ENCODE measurements at regions not wholly inside any gene's neighbourhood (a gene's known extent, or its start where the extent isn't known, plus 50 kb on each side); places are given as distances from the start of the nearest gene placed in this dataset.

DNA sequence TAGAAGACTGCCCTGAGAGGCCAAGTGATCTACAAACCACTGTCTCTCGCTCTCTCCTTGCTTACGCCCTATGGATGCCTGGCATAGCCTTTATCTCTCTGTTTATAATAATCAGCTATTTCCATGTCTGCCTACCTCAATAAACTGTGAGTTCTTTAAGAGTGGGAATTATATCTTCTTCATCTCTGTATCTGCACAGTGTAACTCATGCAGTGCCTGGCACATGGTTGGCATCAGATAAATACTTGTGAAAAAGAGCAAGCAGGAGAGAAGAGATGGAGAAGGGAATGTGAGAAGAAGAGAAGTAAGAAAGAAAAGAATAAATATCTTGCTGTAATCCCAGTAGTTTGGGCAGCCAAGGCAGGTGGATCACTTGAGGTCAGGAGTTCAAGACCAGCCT lies 94.6 kb upstream of the TNPO1 start:
- Histone ChIP-seq H3K23me2 (ENCODE audit: low read depth, low read length) (no peaks in the 10 kb centered on the region), H2BK15ac (ENCODE audit: low read length) (no peak overlapping the region), H3K4ac (replicated peaks; ENCODE audit: insufficient read length, low read depth, low read length) (no peak overlapping the region), H3K14ac (ENCODE audit: insufficient read length) (no peak overlapping the region), H2BK5ac (ENCODE audit: low read depth, low read length) (no peak overlapping the region), H2BK12ac (ENCODE audit: low read depth, low read length) (no peak overlapping the region), H3K36me3 (ENCODE audit: control insufficient read depth in 2 of 4, insufficient read depth in 4 of 4, low read length in 3 of 4) (no peaks in the 10 kb centered on the region), H3K4me1 (replicated peaks in 1 of 4; ENCODE audit: control insufficient read depth in 3 of 4, insufficient read depth in 4 of 4, low read length in 3 of 4) (no peaks in the 10 kb centered on the region), H3K79me2 (ENCODE audit: control insufficient read depth in 1 of 2, insufficient read depth in 2 of 2, low read length in 2 of 2) (no peaks in the 10 kb centered on the region), H3K56ac (replicated peaks; ENCODE audit: insufficient read length, low read depth, low read length) (no peak overlapping the region), H3K9me3 (ENCODE audit: insufficient read depth in 2 of 2, low read depth in 1 of 2, low read length in 1 of 2) (no peaks in the 10 kb centered on the region), H4K8ac (ENCODE audit: extremely low read depth, insufficient read depth, low read length) (no peak overlapping the region), H4K20me1 (replicated peaks in 1 of 2; ENCODE audit: control insufficient read depth in 1 of 2, insufficient read depth in 2 of 2, low read length in 2 of 2) (no peaks in the 10 kb centered on the region), H3K23ac (ENCODE audit: insufficient read length) (no peak overlapping the region), H2AFZ (ENCODE audit: low read length) (no peak overlapping the region; the same call in 1 of the 2 replicates), H3K79me1 (ENCODE audit: low read depth, low read length) (no peaks in the 10 kb centered on the region), H3K4me3 (ENCODE audit: extremely low read depth in 1 of 4, insufficient read depth in 2 of 4, low read depth in 3 of 4, low read length in 4 of 4) (no peak overlapping the region), H3K18ac (ENCODE audit: extremely low read depth, low read length) (no peak overlapping the region), H2AK5ac (ENCODE audit: low read depth, low read length) (no peak overlapping the region), H3K27me3 (replicated peaks in 1 of 4; ENCODE audit: control insufficient read depth in 3 of 4, extremely low read depth in 1 of 4, insufficient read depth in 3 of 4, low read length in 3 of 4) (no peaks in the 10 kb centered on the region), H3K9ac (replicated peaks in 1 of 4; ENCODE audit: extremely low read depth in 1 of 4, low read depth in 3 of 4, low read length in 3 of 4) (no peak overlapping the region), H2BK120ac (replicated peaks; ENCODE audit: low read depth, low read length) (no peak overlapping the region), H2BK20ac (ENCODE audit: low read length) (no peak overlapping the region), H4K91ac (replicated peaks; ENCODE audit: insufficient read length, low read length) (no peak overlapping the region), H3K27ac (ENCODE audit: low read depth, low read length) (no peak overlapping the region), H3K4me2 (ENCODE audit: insufficient read depth in 1 of 2, low read depth in 2 of 2, low read length in 2 of 2) (no peak overlapping the region), H4K5ac (ENCODE audit: insufficient read length, low read depth, low read length) (no peak overlapping the region)
- 95% methylated on average over 2 of the region's 2 CpGs; no CpG with 5 or more reads in 1 of the 2 experiments for WGBS, 2 experiments (ENCODE audit: extremely low coverage in 1 of 2, insufficient coverage in 1 of 2, insufficient read length in 1 of 2, insufficient replicate concordance in 2 of 2, low coverage in 1 of 2, low lambda C conversion rate in 2 of 2, missing lambda C conversion rate in 1 of 2)
- DNase-seq (ENCODE audit: low read depth in 1 of 2, low spot score in 2 of 2) (no peak), FAIRE-seq (no peak)
- ChIA-PET CTCF (ENCODE audit: partially characterized antibody) (no interaction called here), POLR2A (ENCODE audit: partially characterized antibody) (no interaction called here)
- TF ChIP-seq POLR2A (IDR thresholded peaks at IDR 0.05; ENCODE audit: control extremely low read depth in 1 of 2, low read depth in 2 of 2, low read length in 2 of 2) = no peak

Measured in H1 (cell line).